IgD-negative memory B cell (primary cell): ENCODE measurements at regions not wholly inside any gene's neighbourhood (a gene's known extent, or its start where the extent isn't known, plus 50 kb on each side); places are given as distances from the start of the nearest gene placed in this dataset.
A peak's percentile ranks its signal among the peaks of the same experiment; 100 is the strongest.

Experiments
- H3K27ac Mint-ChIP-seq, 3 donors: one replicate each; pipeline ENCODE4 v1.8.0; 2020 to 2022; ENCODE audit warnings: mild to moderate bottlenecking in 3 of 3, mixed read lengths in 3 of 3, moderate library complexity in 1 of 3
- H3K27me3 Mint-ChIP-seq: one replicate; pipeline ENCODE4 v1.8.0; 2021; ENCODE audit warnings: mixed read lengths
- H3K36me3 Mint-ChIP-seq: one replicate; pipeline ENCODE4 v1.8.0; 2020; ENCODE audit warnings: mild to moderate bottlenecking, mixed read lengths
- H3K4me1 Mint-ChIP-seq, 3 donors: one replicate each; pipeline ENCODE4 v1.8.0; 2020 to 2022; ENCODE audit warnings: mixed read lengths in 3 of 3, mild to moderate bottlenecking in 1 of 3
- H3K4me3 Mint-ChIP-seq, 4 donors: one replicate each; pipeline ENCODE4 v1.8.0; 2020 to 2022; ENCODE audit warnings: mild to moderate bottlenecking in 4 of 4, mixed read lengths in 4 of 4, moderate library complexity in 3 of 4
- H3K9me3 Mint-ChIP-seq, 3 donors: one replicate each; pipeline ENCODE4 v1.8.0; 2020 to 2021; ENCODE audit warnings: mixed read lengths in 3 of 3, mild to moderate bottlenecking in 1 of 3

- Mint-ChIP-seq H3K27ac (no peak overlapping the region), H3K27me3 (no peaks in the 10 kb centered on the region), H3K4me3 (no peak overlapping the region), H3K9me3 (no peaks in the 10 kb centered on the region), H3K36me3 (no peaks in the 10 kb centered on the region), H3K4me1 (peaks cover 0 to 2% (median 0%) of the 10 kb centered on the region in 3 donors)
Observed at GRCh38 chr2:151171186-151171585, 90.5 kb downstream of the RBM43 start.

- Mint-ChIP-seq H3K27ac (no peak overlapping the region), H3K4me1 (peaks cover 0 to 2% (median 0%) of the 10 kb centered on the region in 3 donors), H3K9me3 (no peaks in the 10 kb centered on the region), H3K36me3 (no peaks in the 10 kb centered on the region), H3K4me3 (no peak overlapping the region), H3K27me3 (peaks cover 3% of the 10 kb centered on the region)
Observed at GRCh38 chr2:151166410-151166809, 95.3 kb downstream of the RBM43 start.

- no peak overlapping the region for H3K4me3 Mint-ChIP-seq
- peaks cover 3% of the 10 kb centered on the region for H3K27me3 Mint-ChIP-seq
Observed at GRCh38 chr2:151165105-151165684, 96.5 kb downstream of the RBM43 start.

GRCh38 chr2:151161821-151162551 is 99.7 kb downstream of the RBM43 start:
- Mint-ChIP-seq H3K9me3 (no peaks in the 10 kb centered on the region), H3K27me3 (peaks cover 4% of the 10 kb centered on the region), H3K27ac (no peak overlapping the region), H3K36me3 (no peaks in the 10 kb centered on the region), H3K4me3 (no peak overlapping the region), H3K4me1 (no peaks in the 10 kb centered on the region)

More at GRCh38 chr2:151165105-151165684, 96.5 kb downstream of the RBM43 start:
- Mint-ChIP-seq H3K27ac (no peak overlapping the region), H3K9me3 (no peaks in the 10 kb centered on the region), H3K4me1 (no peaks in the 10 kb centered on the region), H3K36me3 (no peaks in the 10 kb centered on the region)

- Mint-ChIP-seq H3K36me3 (no peaks in the 10 kb centered on the region), H3K27me3 (peaks cover 1% of the 10 kb centered on the region)
Observed at GRCh38 chr2:151159109-151159662, 102.5 kb downstream of the RBM43 start.

GRCh38 chr2:151157000-151157735 is 104.5 kb downstream of the RBM43 start:
- H3K4me3 Mint-ChIP-seq = no peak overlapping the region
- H3K9me3 Mint-ChIP-seq = no peaks in the 10 kb centered on the region
- H3K4me1 Mint-ChIP-seq = peaks cover 0 to 1% (median 0%) of the 10 kb centered on the region in 3 donors
- H3K27ac Mint-ChIP-seq = no peak overlapping the region
- H3K27me3 Mint-ChIP-seq = peaks cover 7% of the 10 kb centered on the region
- H3K36me3 Mint-ChIP-seq = no peaks in the 10 kb centered on the region

More at GRCh38 chr2:151159109-151159662, 102.5 kb downstream of the RBM43 start:
- no peaks in the 10 kb centered on the region for H3K9me3 Mint-ChIP-seq
- H3K4me1 Mint-ChIP-seq = no peaks in the 10 kb centered on the region
- no peak overlapping the region for H3K4me3 Mint-ChIP-seq
- H3K27ac Mint-ChIP-seq = no peak overlapping the region

- peaks cover 10% of the 10 kb centered on the region for H3K27me3 Mint-ChIP-seq
- peaks cover 0 to 1% (median 0%) of the 10 kb centered on the region in 3 donors for H3K4me1 Mint-ChIP-seq
- no peak overlapping the region for H3K4me3 Mint-ChIP-seq
- no peak overlapping the region for H3K27ac Mint-ChIP-seq
- H3K36me3 Mint-ChIP-seq = no peaks in the 10 kb centered on the region
- no peaks in the 10 kb centered on the region for H3K9me3 Mint-ChIP-seq
Observed at GRCh38 chr2:151156431-151156830, 105.2 kb downstream of the RBM43 start.

- no peak overlapping the region for H3K27ac Mint-ChIP-seq
- H3K4me3 Mint-ChIP-seq = peak overlapping the region in 1 of 4 donors; percentile 15
- peaks cover 12% of the 10 kb centered on the region for H3K27me3 Mint-ChIP-seq
- H3K36me3 Mint-ChIP-seq = no peaks in the 10 kb centered on the region
- H3K4me1 Mint-ChIP-seq = peaks cover 0 to 1% (median 0%) of the 10 kb centered on the region in 3 donors
- no peaks in the 10 kb centered on the region for H3K9me3 Mint-ChIP-seq
Observed at GRCh38 chr2:151153601-151154000, 108.1 kb downstream of the RBM43 start.

GRCh38 chr2:151150331-151151320 is 111.0 kb downstream of the RBM43 start:
- H3K27ac Mint-ChIP-seq = no peak overlapping the region

GRCh38 chr2:151138507-151138906 is 123.2 kb downstream of the RBM43 start:
- Mint-ChIP-seq H3K27ac (no peak overlapping the region), H3K4me1 (no peaks in the 10 kb centered on the region), H3K36me3 (no peaks in the 10 kb centered on the region)

More at GRCh38 chr2:151150331-151151320, 111.0 kb downstream of the RBM43 start:
- peaks cover 0 to 1% (median 0%) of the 10 kb centered on the region in 3 donors for H3K4me1 Mint-ChIP-seq
- no peaks in the 10 kb centered on the region for H3K36me3 Mint-ChIP-seq
- no peaks in the 10 kb centered on the region for H3K9me3 Mint-ChIP-seq
- H3K27me3 Mint-ChIP-seq = peaks cover 11% of the 10 kb centered on the region
- no peak overlapping the region for H3K4me3 Mint-ChIP-seq

GRCh38 chr2:151137526-151137925 is 124.1 kb downstream of the RBM43 start:
- H3K36me3 Mint-ChIP-seq = no peaks in the 10 kb centered on the region
- H3K27ac Mint-ChIP-seq = no peak overlapping the region
- H3K27me3 Mint-ChIP-seq = no peaks in the 10 kb centered on the region

More at GRCh38 chr2:151138507-151138906, 123.2 kb downstream of the RBM43 start:
- Mint-ChIP-seq H3K4me3 (no peak overlapping the region), H3K9me3 (peaks cover 0 to 8% (median 2%) of the 10 kb centered on the region in 3 donors), H3K27me3 (no peaks in the 10 kb centered on the region)

GRCh38 chr2:151120011-151120410 is 141.7 kb downstream of the RBM43 start:
- Mint-ChIP-seq H3K36me3 (no peaks in the 10 kb centered on the region), H3K4me3 (no peak overlapping the region), H3K27ac (no peak overlapping the region), H3K27me3 (peaks cover 12% of the 10 kb centered on the region), H3K9me3 (peaks cover 3 to 6% (median 5%) of the 10 kb centered on the region in 3 donors), H3K4me1 (no peaks in the 10 kb centered on the region)

More at GRCh38 chr2:151137526-151137925, 124.1 kb downstream of the RBM43 start:
- Mint-ChIP-seq H3K4me3 (no peak overlapping the region), H3K4me1 (no peaks in the 10 kb centered on the region), H3K9me3 (peaks cover 0 to 8% (median 2%) of the 10 kb centered on the region in 3 donors)

GRCh38 chr2:151119374-151119773 is 142.3 kb downstream of the RBM43 start:
- Mint-ChIP-seq H3K9me3 (peaks cover 3 to 6% (median 6%) of the 10 kb centered on the region in 3 donors), H3K4me1 (no peaks in the 10 kb centered on the region), H3K36me3 (no peaks in the 10 kb centered on the region), H3K27ac (no peak overlapping the region), H3K4me3 (no peak overlapping the region), H3K27me3 (peaks cover 13% of the 10 kb centered on the region)

- no peaks in the 10 kb centered on the region for H3K4me1 Mint-ChIP-seq
- peaks cover 2 to 6% (median 3%) of the 10 kb centered on the region in 3 donors for H3K9me3 Mint-ChIP-seq
- H3K27ac Mint-ChIP-seq = no peak overlapping the region
- H3K4me3 Mint-ChIP-seq = no peak overlapping the region
- no peaks in the 10 kb centered on the region for H3K36me3 Mint-ChIP-seq
- peaks cover 12% of the 10 kb centered on the region for H3K27me3 Mint-ChIP-seq
Observed at GRCh38 chr2:151118269-151118668, 143.4 kb downstream of the RBM43 start.
